KBM-7 (cell line): ENCODE measurements at regions not wholly inside any gene's neighbourhood (a gene's known extent, or its start where the extent isn't known, plus 50 kb on each side); places are given as distances from the start of the nearest gene placed in this dataset.
"Not testable (repeated sequence)": the region's sequence is repeated elsewhere in the genome, so short reads cannot be mapped to it uniquely, and the experiment has no call there.

Experiments used
- DNase-seq: peaks from one replicate; pipeline ENCODE4 v3.0.0-alpha.2; 2015
- in situ Hi-C: fragments of 300-500 bp; cut with MboI; formaldehyde crosslinking; loops from 2 replicates; pipeline ENCODE4 v1.14.3; 2020; ENCODE audit warnings: low sequenced_read_pairs, low pct_unique_long_range_greater_than_20kb, mixed read lengths

DNA sequence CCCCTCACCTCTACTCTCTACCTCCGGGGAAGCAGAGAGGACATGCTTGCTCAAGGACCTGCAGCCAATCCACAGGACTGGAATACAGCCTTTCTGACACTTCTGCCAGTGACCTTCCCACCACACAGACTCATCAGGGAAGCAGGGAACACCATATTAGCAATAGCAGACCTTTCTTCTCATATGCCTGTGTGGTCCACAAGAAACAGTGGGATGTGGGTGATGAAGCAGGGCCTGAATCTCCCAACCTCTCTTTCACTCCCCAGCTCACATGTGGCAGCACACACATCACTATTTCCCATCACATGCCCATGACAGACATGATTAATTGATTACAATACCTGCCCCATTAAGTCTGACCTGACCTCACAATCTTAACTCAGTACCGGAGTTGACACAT lies 695.1 kb downstream of the MATN1 start:
- in situ Hi-C loops: no loop called here
- no peak for DNase-seq

DNA sequence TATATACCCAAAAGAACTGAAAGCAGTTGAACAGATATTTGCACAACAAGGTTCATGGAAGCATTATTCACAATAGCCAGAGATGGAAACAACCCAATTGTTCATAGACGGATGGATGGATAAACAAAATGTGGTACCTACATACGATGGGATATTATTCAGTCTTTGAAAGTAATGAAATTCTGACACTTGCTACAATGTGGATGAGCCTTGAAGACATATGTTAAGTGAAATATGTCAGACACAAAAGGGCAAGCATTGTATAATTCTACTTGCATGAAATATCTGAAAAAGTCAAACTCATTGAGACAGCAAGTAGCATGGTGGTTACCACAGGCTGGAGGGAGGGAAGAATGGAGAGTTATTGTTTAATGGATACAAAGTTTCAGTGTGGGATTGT lies 696.1 kb downstream of the MATN1 start:
- no peak for DNase-seq
- in situ Hi-C loops: no loop called here

DNA sequence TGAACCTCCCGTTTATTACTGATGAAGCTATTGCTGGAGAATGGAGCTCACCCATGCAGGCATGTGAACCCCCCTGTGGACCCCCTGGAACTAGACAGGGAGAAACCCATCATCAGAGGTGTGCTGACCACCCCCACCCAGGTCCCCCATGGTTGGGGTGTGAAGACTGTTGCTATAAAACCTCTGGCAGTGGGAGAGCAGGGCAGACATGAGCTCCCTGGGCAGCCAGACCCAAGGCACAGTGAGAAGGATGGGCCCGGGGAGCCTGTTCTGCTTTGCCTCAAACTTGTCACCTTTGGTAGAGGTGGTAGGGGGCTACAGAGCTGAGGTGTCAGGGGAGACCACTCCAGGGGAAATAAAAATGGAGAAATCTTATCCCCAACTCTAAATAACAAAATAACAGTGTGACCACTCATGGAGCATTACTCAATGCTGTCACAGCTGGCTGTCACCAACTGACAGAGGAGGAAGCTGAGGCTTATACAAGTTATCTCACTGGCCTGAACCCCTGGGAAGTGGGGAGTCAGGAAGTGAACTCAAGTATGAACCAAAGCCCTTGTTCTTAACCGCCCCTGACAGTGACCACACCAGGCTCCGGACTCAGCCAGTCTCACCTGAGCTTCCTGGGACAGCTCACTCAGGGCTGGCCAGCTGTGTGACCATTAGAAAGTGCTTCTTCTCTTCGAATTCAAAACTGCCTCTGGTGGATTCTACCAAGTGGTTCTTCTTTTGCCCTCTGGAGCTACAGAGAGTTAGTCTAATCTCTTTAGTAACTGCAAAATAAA lies 698.8 kb downstream of the MATN1 start:
- no peak for DNase-seq
- in situ Hi-C loops: no loop called here

DNA sequence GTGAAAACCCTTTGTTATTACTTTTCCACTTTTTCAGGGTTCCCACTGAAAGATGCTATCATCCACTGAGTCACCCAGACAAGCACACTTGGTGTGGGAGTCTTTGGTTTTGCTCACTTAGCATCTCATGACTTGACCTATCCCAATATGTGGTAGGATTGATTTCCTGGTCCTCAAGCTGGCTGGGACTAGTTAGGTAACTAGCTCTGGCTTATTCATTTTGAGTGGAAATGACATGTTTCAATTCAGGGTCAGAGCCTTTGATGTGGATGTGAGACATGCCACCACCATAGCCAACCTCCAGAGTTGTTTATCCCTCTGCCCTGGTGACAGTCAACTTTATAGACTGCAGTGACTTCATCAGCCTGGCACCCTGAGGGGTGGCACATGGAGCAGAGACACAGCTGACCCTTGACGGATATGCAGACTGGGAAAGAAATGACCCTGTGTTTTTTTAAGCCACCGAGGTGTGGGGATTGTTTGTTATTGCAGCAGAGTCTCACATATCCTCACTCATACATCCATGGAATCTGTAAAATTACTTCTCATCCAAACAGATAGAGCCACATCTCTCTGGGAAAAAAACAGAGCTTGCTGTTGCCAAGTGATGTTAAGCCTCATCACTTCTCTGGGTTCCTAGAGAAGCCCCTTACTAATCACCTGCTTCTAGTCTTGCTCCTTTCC lies 699.9 kb downstream of the MATN1 start:
- in situ Hi-C loops: no loop called here
- DNase-seq: no peak

DNA sequence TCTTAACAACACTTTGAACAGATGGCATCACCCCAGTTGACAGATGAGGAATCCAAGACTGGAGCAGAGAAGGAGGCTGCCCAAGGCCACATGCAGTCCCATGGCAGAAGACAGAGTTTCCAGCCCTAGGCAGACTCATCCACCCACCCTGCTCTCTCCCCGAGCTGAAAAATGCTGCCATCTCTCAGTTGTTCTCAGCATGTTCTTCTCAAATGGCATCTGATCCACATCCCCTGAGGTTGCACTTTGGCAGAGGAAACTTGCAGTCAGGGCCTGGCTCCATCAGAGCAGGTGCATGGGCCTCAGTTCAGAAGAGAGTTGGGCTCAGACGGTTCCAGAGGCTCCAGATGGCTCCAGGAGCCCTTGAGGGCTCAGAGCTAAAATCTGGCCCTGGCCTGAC lies 709.4 kb downstream of the MATN1 start:
- DNase-seq: no peak
- in situ Hi-C loops: no loop called here

DNA sequence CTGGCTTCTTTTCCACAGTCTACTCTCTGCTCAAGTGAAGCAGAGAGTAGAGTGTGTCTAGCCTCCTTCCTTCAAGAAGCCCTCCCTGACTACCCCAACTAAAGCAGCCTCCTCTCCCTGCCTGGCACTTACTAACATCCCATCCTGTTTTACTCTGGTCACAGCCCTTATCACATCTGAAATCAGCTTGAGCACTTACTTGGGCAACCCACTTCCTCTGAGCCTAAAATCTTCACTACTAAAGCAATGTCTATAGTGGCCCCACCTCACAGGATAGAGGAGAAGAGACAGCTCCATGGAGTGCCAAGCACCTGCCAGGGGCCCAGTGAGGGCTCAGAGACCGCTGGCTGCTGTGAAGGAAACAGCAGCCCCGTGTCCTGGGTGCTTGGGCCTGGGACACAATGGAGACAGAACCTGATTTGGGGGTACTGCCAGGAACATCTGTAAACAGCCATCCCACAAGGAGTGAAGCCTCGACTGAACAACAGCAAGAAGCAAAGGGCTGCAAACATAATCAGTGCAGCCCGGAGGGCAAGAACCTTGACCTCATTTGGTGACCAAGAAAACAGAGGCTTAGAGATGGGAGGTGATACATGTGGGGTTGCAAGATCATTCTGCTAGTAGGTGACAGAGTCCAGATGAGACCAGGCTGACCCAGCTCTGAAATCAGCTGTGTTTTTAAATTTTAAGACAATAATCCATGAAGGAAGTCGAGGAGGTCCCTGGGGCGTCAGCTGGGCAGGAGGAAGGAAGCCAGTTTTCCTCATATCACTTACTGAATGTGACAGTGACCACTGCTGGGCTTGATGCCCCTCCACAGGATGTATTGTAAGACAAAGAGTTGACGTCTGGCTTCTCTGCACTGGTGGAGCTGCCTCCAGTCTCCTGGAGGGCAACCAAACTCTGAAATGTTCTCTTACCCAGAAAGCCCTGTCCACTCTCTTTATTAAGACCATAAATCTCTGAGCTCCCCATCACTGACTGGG lies 710.6 kb downstream of the MATN1 start:
- in situ Hi-C loops: no loop called here
- no peak for DNase-seq

DNA sequence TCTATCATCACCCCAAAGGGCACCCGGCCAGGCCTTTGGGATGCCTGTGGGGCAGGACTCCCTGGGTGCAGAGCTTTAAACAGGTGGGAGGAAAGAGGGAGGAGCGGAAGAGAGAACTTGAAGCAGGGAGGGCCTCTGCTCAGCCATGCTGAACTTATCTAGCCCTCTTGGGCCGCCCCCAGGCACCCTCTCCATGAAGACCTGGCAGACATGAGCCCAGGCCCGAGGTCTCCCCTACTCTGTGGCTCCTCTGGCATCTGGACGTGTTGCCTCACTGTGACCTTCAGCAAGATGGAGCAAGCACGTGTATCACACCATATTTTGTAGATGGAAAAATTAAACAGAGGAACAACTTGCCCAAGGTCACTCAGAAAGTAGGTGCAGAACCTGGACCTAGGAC lies 711.4 kb downstream of the MATN1 start:
- in situ Hi-C loops: no loop called here
- DNase-seq: no peak

DNA sequence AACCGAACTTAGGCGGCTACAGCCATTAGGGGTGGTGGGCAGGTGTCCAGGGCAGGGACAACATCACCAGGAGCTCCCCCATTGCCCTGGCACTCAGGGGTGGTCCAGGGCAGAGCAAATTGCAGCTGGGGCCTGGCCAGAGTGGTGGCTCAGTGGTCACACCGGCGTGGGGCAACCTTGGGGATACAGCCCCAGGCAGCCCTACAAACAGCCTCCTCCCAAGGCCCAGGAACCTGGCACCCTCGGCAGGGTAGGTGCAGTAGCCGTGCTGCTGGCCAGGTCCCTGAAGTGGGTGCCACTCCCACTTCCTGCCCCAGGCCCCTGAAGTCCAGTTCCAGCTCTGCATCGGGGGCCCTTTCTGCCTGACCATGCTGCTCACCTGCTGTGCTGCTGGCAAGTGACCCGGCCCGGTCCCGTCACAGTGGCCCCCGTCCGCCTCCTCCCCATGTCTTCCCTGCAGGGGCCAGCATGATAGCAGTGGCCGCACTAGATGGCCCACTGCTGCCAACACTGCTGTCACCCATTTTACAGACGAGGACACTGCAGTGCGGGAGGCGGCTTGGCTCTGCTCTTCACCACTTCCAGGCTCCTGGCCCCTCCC lies 712.8 kb downstream of the MATN1 start:
- no peak for DNase-seq
- in situ Hi-C loops: no loop called here

DNA sequence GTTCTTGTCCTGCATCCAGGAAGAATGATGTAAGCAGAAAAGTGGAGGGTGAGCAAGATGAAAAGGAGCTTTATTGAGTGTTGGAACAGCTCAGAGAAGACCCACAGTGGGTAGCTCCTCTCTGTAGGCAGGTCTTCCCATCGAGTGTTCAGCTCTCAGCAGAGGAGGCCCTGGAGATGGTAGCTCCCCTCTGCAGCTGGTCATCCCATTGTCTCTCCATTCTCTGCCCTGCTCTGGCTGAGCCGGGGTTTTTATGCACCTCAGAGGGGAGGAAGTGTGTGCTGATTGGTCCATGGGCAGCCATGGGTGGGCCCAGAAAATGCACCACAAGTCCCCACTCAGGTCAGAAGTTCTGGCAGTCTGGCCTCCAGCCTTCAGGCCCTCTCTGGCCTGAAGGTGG lies 713.7 kb downstream of the MATN1 start:
- in situ Hi-C loops: no loop called here
- DNase-seq: no peak

DNA sequence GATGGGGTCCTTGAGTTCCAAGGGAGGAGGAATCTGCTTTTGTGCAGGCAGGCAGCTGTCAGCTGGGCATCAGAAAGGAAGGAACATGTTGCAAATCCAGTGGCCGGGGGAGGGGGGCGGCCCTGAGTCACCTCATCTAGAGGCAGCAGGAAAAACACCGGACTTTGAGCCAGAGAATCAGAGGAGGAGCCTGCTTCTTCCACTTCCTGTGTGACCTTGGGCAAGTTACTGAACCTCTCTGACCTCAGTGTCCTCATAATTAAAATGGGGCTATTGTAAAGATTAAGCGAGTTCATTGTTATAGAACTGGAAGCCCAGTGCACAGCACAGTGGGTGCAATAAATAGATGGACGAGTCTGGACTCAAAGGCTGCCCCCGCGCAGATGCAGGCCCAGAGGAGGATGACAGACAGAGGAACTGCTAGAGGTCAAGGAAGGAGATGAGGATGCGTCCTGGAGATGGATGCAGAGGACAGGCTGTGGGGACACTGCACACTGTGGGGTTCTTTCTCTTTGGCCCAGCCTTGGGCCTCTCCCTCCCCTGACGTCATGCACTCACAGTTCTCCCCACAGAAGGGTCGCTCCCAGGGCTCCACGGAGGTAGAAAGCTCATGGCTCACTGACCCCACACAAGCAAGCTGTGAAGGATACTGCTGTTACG lies 714.3 kb downstream of the MATN1 start:
- in situ Hi-C loops: no loop called here
- no peak for DNase-seq

DNA sequence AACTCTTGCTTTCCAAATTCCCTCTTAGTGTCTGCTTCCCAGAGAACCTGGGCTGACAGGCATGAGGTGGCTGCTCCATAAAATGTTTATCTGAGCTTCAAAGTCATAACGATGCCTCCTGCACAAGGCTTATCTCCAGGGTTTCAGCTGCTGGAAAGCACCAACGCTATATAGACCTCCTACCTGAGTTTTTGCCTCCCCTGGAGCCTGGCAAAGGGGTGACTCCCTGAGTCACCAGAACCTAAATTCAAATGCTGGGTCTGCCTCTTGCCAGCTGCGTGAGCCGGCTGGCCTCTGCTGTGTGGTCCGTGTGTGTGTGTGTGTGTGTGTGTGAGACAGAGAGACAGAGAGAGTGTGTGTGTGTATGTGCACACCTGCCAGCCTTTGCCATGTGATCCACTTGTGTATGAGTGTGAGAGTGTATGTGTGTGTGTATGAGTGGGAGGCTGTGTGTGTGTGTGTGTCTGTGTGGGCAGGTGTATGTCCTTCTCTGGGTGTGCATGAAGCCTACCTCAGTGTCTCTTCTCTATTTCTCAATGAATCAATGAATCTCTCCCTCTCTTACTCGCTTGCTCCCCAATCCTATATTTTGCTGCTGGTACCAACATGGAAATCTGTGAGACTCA lies 714.9 kb downstream of the MATN1 start:
- DNase-seq: no peak
- in situ Hi-C loops: no loop called here

DNA sequence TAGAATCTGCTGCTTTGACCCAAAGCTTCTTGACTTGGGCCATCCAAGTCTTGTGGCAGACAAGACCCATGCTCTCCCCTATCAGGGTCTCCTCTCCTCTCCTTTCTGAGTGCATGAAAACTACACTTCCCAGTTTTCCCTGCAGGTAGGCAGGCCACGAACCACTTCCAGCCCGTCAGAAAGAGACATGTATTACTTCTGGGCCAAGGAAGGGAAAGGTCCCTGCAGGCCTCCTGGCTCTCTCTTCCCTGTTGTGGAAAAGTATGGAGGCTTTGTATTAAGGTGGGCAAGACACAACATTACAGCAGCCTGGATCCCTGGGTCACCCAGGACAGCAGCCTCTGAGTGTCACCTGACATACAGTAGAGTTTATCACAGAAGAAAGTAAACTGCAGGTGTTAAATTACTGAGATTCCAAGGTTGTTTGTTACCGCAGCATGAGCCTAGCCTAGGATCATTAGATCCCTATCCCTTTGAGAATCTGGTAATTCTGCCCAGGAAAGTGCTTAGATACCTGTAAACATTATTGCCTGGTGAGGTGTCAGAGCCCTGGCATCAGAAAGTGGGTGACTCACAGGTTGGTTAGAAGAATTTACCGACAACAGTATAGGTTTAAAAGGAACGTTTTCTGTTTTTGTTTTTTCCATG lies 717.3 kb downstream of the MATN1 start:
- DNase-seq: no peak

DNA sequence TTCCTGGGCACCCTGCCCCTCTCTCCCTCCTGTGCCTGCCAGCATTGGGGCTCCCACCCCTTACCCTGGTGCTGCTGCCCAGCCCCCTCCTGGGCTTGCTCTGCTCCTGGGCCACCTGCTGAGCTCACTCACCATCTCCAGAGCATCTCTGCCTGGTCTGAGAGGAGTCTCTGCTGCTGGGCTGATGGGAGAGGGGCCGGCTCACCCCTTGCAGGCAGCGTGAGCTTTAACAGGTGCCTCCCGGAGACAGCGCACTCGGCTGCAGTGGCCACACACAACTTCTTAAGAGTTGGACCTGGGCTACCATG lies 721.7 kb downstream of the MATN1 start:
- DNase-seq: no peak
- in situ Hi-C loops: no loop called here

More for the DNA sequence above, 717.3 kb downstream of the MATN1 start:
- in situ Hi-C loops: no loop called here

DNA sequence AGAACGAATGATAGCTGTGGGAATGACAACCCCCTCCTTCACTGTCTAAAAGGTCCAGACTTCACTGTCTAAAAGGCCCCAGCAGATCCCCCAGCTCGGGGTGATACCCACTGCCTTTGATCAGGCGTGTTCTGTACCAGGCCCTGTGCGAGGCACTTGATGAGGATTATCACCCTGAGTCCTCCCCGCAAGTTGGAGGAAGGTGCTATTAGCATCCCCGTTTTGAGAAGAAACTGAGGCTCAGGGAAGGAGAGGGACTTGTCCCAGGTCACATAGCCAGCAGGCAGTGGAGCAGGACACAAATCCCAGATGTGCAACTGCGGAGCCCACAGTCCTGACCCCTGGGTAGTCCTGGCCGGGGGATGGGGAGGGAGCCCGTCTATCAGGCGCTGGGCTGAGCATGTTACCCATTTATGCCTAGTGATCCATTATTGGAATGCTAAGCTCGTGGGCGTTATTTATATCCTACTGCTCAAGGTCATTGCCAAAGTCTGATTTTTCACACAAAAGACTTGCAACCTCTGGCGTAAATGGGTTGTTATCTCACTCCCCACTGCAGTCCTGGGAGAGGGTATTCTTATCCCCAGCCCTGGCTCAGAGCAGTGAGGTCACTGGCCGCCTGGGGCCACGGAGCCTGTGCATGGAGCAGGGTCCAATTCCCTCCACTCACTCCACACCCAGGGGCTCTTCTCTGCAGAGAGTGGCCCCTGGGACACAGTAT lies 722.2 kb downstream of the MATN1 start:
- in situ Hi-C loops: no loop called here
- no peak for DNase-seq

DNA sequence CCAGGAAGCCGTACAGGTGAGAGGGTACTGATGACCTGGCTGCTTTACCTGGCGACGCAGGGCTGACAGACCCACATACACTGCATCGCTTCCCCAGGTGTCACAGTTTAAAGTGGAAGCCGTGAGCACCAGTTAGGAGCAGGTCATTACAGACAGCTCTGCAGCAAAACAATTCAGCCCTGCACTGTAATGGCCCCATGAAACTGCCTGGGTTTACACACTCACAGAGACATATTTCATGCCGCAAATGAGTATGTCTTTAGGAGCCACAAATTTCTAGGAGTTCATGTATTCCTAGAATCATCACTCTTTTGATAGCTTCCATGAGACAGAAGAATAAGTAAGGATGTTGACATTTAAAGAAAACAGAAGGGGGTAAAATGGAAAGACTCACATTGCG lies 723.1 kb downstream of the MATN1 start:
- in situ Hi-C loops: no loop called here
- DNase-seq: no peak

DNA sequence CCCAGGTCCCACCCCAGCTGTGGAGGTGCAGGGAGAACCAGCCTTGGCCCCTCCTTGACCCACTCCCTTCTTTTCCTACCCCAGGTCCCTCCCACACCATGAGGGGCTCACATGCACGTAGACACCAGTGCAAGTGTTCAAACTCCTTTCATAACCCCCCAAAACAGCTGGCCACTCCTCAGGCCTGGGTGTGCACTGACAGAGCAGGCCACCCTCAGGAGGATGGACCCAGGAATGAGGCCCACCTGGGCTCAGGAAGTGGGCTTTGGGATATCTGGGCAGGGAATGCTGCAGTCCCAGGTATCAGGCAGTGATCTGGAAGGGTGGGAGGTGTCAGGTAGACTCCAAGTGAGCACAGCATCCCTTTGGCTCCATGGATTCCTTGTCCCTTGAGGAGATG lies 723.8 kb downstream of the MATN1 start:
- no peak for DNase-seq
- in situ Hi-C loops: no loop called here

DNA sequence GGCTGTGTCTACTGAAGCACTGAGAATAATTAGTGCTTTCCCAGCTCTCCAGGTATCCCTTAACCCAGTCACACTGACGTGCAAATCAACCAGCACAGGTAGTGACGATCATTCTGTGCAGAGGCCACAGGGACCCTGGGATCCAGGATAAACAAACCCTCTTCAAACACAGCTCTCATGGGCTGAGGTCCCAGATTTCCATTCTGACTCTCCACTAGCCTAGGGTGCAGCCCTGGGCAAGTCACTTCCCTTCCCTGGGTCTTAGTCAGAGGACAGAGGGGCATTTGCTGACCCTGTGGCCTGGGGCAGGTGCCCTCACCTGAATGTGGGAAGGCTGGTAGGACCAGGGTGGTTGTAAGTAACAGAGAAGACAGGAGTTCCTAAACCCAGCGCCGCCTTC lies 724.7 kb downstream of the MATN1 start:
- no peak for DNase-seq
- in situ Hi-C loops: no loop called here

DNA sequence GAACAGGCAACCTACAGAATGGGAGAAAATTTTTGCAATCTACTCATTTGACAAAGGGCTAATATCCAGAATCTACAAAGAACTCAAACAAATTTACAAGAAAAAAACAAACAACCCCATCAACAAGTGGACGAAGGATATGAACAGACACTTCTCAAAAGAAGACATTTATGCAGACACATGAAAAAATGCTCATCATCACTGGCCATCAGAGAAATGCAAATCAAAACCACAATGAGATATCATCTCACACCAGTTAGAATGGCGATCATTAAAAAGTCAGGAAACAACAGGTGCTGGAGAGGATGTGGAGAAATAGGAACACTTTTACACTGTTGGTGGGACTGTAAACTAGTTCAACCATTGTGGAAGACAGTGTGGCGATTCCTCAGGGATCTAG lies 725.6 kb downstream of the MATN1 start:
- in situ Hi-C loops, DNase-seq: not testable (repeated sequence)
